Esophagus muscularis mucosa (tissue), 4 donors: ENCODE measurements at regions not wholly inside any gene's neighbourhood (a gene's known extent, or its start where the extent isn't known, plus 50 kb on each side); places are given as distances from the start of the nearest gene placed in this dataset.

Source experiments
- DNase-seq: peaks from one replicate; pipeline ENCODE4 v3.0.0-alpha.2; 2017; ENCODE audit errors: extremely low spot score
- H3K27ac ChIP-seq, 4 donors: fragments of 200-600 bp; sonication (generic); replicated peaks in 1 of 4; 1 replicate in 3 of 4; 2 replicates in 1 of 4; pipeline ENCODE4 v1.5.1; 2016 to 2019; ENCODE audit warnings: mild to moderate bottlenecking in 1 of 4
- H3K27me3 ChIP-seq, 4 donors: fragments of 200-600 bp; sonication (generic); one replicate each; pipeline versions ENCODE4 v1.5.1 to v1.6.0; 2016 to 2019
- H3K36me3 ChIP-seq, 4 donors: fragments of 200-600 bp; sonication (generic); one replicate each; pipeline ENCODE4 v1.5.1; 2016 to 2019
- H3K4me1 ChIP-seq, 4 donors: fragments of 200-600 bp; sonication (generic); one replicate each; pipeline ENCODE4 v1.5.1; 2016 to 2019
- H3K4me3 ChIP-seq, 4 donors: fragments of 200-600 bp; sonication (generic); 1 replicate in 2 of 4; 2 replicates in 2 of 4; pipeline ENCODE4 v1.5.1; 2016 to 2019; ENCODE audit warnings: mild to moderate bottlenecking in 4 of 4, moderate library complexity in 1 of 4
- H3K9me3 ChIP-seq, 4 donors: fragments of 200-600 bp; sonication (generic); 1 replicate in 3 of 4; 2 replicates in 1 of 4; pipeline ENCODE4 v1.5.1; 2016 to 2019
- CTCF ChIP-seq, 3 experiments: fragments of 200-600 bp in 2 of 3; fragments of 450-650 bp in 1 of 3; sonication (generic) in 2 of 3; IDR thresholded peaks; one replicate each; pipeline ENCODE4 v1.5.1; 2017 to 2019; ENCODE audit warnings: antibody characterized with exemption in 3 of 3, mild to moderate bottlenecking in 2 of 3, moderate library complexity in 1 of 3
- EP300 ChIP-seq: sonication (generic); formaldehyde crosslinking; IDR thresholded peaks from one replicate; pipeline ENCODE4 v1.6.1; 2017; ENCODE audit warnings: antibody characterized with exemption
- POLR2A ChIP-seq: fragments of 450-650 bp; IDR thresholded peaks from one replicate; pipeline ENCODE4 v1.6.1; 2017; ENCODE audit warnings: antibody characterized with exemption, moderate library complexity, mild to moderate bottlenecking, low read depth
- POLR2AphosphoS5 ChIP-seq, 2 donors: sonication (generic); formaldehyde crosslinking; IDR thresholded peaks; one replicate each; pipeline ENCODE4 v1.6.1; 2017; ENCODE audit warnings: antibody characterized with exemption in 2 of 2
- WGBS: methylation state at CpG from one replicate; pipeline ENCODE4 v1.1.5; 2018; 5-methylcytosine and 5-hydroxymethylcytosine counted together
- intact Hi-C: fragments of 100-400 bp; cut with DNase I; formaldehyde crosslinking; loops from one replicate; pipeline ENCODE4 v1.15.1; 2023

DNA sequence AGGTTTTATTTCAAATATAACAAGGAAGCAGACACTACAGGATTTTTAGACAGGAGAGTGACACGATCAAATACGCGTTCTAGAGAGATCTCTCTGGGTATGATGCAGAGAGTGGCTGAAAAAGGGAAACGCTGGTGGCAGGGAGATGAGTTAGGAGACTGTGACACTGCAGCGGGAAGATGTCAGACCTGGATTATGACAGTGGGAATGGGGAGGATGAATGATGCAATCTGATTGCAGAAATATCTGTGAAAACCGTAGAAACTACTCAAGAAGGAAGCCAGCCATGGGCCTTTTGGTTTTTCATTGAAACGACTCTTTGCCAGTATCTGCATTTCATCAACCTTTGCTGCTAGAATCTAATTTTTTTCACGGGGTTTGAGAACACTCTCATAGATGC is 157.9 kb downstream of the FAM43A start:
- DNase-seq: no peak
- intact Hi-C loops: no loop called here
- Histone ChIP-seq H3K9me3 (no peaks in the 10 kb centered on the region), H3K27ac (no peak overlapping the region), H3K4me1 (peaks cover 0 to 8% (median 2%) of the 10 kb centered on the region in 4 donors), H3K4me3 (no peak overlapping the region), H3K27me3 (no peaks in the 10 kb centered on the region), H3K36me3 (no peaks in the 10 kb centered on the region)
- TF ChIP-seq POLR2A (no peak), POLR2AphosphoS5 (IDR thresholded peaks at IDR 0.05) (no peak), CTCF (IDR thresholded peaks at IDR 0.05) (no peak), EP300 (no peak)
- 77% methylated on average over 8 of the region's 8 CpGs for WGBS

DNA sequence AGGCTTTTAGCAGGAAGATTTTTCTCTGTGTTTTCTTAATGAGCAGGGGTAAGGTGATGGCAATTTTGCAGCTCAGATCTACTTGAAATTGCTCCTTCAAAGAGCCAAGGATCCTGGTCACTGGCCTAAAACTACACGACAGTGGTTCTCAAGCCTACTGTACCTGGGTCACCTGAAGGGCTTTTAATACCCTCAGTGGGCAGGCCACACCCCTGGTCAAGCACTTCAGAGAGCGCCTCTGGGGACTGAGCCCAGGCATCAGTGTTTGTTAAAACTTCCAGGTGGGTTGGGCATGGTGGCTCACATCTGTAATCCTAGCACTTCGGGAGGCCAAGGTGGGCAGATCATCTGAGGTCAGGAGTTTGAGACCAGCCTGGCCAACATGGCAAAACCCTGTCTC is 158.4 kb downstream of the FAM43A start:
- intact Hi-C loops: no loop called here
- Histone ChIP-seq H3K36me3 (no peaks in the 10 kb centered on the region), H3K4me1 (peaks cover 0 to 8% (median 2%) of the 10 kb centered on the region in 4 donors), H3K27me3 (no peaks in the 10 kb centered on the region), H3K4me3 (no peak overlapping the region), H3K9me3 (no peaks in the 10 kb centered on the region), H3K27ac (no peak overlapping the region)
- DNase-seq: no peak
- WGBS: 77% methylated on average over 3 of the region's 3 CpGs
- TF ChIP-seq POLR2AphosphoS5 (IDR thresholded peaks at IDR 0.05) (no peak), EP300 (no peak), POLR2A (no peak), CTCF (IDR thresholded peaks at IDR 0.05) (no peak)

GRCh38 chr3:194849166-194849875 is 163.6 kb downstream of the FAM43A start:
- Histone ChIP-seq H3K27me3 (no peaks in the 10 kb centered on the region), H3K27ac (no peak overlapping the region), H3K4me1 (peaks cover 0 to 1% (median under 1%) of the 10 kb centered on the region in 4 donors), H3K9me3 (no peaks in the 10 kb centered on the region), H3K36me3 (no peaks in the 10 kb centered on the region), H3K4me3 (no peak overlapping the region)
- whole genome bisulfite sequencing: 90% methylated on average over 6 of the region's 6 CpGs
- intact Hi-C loops: no loop called here
- no peak for DNase-seq
- TF ChIP-seq CTCF (IDR thresholded peaks at IDR 0.05) (no peak), POLR2AphosphoS5 (IDR thresholded peaks at IDR 0.05) (no peak), POLR2A (no peak), EP300 (no peak)

DNA sequence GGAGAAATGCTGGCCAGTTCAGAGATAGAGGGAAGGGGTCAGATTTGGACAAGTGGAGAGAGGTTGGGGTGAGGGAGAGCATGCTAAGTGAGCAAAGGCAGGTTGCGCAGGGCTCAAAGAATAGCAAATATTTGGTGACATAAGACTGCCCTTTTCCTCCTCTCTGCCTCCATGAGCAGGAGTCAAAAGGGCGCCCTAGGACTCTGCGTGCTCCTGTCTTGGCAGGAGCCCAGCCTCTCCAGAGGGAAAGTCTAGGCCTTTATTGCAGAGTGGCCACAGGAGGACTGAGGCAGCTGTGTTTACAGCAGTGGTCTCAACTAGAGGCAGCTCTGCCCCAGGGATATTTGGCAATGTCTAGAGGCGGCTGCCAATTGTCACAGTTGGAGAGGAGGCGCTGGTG is 165.6 kb downstream of the FAM43A start:
- intact Hi-C loops: no loop called here
- Histone ChIP-seq H3K36me3 (no peaks in the 10 kb centered on the region), H3K9me3 (no peaks in the 10 kb centered on the region), H3K4me3 (no peak overlapping the region), H3K27ac (no peak overlapping the region), H3K27me3 (no peaks in the 10 kb centered on the region), H3K4me1 (peaks cover 7 to 11% (median 9%) of the 10 kb centered on the region in 4 donors)
- TF ChIP-seq CTCF (IDR thresholded peaks at IDR 0.05) (no peak), EP300 (no peak), POLR2AphosphoS5 (IDR thresholded peaks at IDR 0.05) (no peak), POLR2A (no peak)
- no peak for DNase-seq
- WGBS: 100% methylated on average over 3 of the region's 5 CpGs

GRCh38 chr3:194851941-194852340 is 166.3 kb downstream of the FAM43A start:
- DNase-seq: no peak
- H3K4me3 ChIP-seq: no peak overlapping the region
- peaks cover 7 to 11% (median 9%) of the 10 kb centered on the region in 4 donors for H3K4me1 ChIP-seq
- no peak overlapping the region for H3K27ac ChIP-seq
- no peaks in the 10 kb centered on the region for H3K27me3 ChIP-seq
- H3K9me3 ChIP-seq: no peaks in the 10 kb centered on the region
- TF ChIP-seq POLR2A (no peak), CTCF (IDR thresholded peaks at IDR 0.05) (no peak), POLR2AphosphoS5 (IDR thresholded peaks at IDR 0.05) (no peak)
- 98% methylated on average over 5 of the region's 5 CpGs for WGBS
- H3K36me3 ChIP-seq: no peaks in the 10 kb centered on the region
- intact Hi-C loops: no loop called here
